HG03039 (cell line): ENCODE measurements at regions not wholly inside any gene's neighbourhood (a gene's known extent, or its start where the extent isn't known, plus 50 kb on each side); places are given as distances from the start of the nearest gene placed in this dataset.
"Not testable (repeated sequence)": the region's sequence is repeated elsewhere in the genome, so short reads cannot be mapped to it uniquely, and the experiment has no call there.

Experiments
- ATAC-seq: cut with Tn5 transposase; IDR thresholded peaks from one replicate; pipeline ENCODE4 v1.9.1; 2021; ENCODE audit warnings: mild to moderate bottlenecking, moderate library complexity; ENCODE audit not compliant: unreplicated experiment

DNA sequence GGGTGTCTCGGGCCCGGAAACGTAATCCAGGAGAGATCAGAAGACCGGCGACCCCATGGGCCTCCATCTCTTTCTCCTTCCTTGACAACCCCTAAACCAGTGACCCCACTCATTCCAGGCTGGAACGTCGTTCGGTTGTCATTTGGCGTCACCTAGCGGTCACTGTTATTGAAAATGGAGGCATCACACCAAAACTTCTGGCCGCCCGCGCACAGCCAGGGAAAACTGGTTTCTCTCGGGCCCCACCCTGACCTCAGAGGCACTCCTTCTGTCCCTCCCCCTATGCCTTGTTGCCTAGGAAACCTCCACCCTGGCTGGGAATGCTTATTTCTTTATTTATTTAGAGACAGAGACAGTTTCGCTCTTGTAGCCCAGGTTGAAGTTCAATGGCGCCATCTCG lies 2327.3 kb upstream of the TPTE start:
- ATAC-seq: peak; percentile 51

DNA sequence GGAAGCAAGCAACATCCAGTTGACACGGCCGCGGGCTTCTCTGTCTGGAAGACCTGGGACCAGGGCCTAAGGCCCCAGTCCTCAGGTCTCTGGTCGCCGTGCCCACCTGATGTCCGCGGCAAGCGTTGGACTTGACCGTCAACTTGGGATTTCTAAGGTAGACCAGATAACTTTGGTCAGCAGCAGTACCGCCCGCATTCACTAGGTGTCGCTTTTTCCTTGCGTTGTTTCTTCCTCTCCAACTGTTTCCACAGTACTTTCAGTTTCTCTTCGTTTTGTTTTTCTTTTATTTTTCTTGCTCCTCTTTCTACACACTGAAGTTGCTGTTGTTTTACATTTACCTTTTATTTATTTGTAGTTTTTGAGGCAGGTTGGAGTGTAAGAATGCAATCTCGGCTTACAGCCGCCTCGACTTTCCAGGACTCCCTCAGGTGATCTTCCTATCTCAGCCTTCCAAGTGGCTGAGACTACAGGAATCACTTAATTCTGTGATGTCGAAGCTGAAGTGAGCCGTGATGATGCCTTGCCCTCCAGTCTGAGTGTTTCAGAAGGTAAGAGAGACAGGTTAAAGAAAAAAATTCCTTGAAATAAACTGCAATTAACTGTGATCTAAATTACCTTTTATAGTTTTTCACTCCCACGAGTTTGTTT lies 2323.9 kb upstream of the TPTE start:
- ATAC-seq: not testable (repeated sequence)

DNA sequence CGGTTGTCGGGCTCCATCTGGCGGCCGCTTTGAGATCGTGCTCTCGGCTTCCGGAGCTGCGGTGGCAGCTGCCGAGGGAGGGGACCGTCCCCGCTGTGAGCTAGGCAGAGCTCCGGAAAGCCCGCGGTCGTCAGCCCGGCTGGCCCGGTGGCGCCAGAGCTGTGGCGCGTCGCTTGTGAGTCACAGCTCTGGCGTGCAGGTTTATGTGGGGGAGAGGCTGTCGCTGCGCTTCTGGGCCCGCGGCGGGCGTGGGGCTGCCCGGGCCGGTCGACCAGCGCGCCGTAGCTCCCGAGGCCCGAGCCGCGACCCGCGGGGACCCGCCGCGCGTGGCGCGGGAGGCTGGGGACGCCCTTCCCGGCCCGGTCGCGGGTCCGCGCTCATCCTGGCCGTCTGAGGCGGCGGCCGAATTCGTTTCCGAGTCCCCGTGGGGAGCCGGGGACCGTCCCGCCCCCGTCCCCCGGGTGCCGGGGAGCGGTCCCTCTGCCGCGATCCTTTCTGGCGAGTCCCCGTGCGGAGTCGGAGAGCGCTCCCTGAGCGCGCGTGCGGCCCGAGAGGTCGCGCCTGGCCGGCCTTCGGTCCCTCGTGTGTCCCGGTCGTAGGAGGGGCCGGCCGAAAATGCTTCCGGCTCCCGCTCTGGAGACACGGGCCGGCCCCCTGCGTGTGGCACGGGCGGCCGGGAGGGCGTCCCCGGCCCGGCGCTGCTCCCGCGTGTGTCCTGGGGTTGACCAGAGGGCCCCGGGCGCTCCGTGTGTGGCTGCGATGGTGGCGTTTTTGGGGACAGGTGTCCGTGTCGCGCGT lies 2316.1 kb upstream of the TPTE start:
- ATAC-seq: peak; percentile 94

DNA sequence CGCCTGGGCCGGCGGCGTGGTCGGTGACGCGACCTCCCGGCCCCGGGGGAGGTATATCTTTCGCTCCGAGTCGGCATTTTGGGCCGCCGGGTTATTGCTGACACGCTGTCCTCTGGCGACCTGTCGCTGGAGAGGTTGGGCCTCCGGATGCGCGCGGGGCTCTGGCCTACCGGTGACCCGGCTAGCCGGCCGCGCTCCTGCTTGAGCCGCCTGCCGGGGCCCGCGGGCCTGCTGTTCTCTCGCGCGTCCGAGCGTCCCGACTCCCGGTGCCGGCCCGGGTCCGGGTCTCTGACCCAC lies 2315.5 kb upstream of the TPTE start:
- ATAC-seq: not testable (repeated sequence)

DNA sequence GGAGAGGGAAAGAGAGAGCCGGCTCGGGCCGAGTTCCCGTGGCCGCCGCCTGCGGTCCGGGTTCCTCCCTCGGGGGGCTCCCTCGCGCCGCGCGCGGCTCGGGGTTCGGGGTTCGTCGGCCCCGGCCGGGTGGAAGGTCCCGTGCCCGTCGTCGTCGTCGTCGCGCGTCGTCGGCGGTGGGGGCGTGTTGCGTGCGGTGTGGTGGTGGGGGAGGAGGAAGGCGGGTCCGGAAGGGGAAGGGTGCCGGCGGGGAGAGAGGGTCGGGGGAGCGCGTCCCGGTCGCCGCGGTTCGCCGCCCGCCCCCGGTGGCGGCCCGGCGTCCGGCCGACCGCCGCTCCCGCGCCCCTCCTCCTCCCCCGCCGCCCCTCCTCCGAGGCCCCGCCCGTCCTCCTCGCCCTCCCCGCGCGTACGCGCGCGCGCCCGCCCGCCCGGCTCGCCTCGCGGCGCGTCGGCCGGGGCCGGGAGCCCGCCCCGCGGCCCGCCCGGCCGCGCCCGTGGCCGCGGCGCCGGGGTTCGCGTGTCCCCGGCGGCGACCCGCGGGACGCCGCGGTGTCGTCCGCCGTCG lies 2308.3 kb upstream of the TPTE start:
- peak; percentile 52 for ATAC-seq

DNA sequence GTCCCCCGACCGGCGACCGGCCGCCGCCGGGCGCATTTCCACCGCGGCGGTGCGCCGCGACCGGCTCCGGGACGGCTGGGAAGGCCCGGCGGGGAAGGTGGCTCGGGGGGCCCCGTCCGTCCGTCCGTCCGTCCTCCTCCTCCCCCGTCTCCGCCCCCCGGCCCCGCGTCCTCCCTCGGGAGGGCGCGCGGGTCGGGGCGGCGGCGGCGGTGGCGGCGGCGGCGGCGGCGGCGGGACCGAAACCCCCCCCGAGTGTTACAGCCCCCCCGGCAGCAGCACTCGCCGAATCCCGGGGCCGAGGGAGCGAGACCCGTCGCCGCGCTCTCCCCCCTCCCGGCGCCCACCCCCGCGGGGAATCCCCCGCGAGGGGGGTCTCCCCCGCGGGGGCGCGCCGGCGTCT lies 2306.8 kb upstream of the TPTE start:
- not testable (repeated sequence) for ATAC-seq

DNA sequence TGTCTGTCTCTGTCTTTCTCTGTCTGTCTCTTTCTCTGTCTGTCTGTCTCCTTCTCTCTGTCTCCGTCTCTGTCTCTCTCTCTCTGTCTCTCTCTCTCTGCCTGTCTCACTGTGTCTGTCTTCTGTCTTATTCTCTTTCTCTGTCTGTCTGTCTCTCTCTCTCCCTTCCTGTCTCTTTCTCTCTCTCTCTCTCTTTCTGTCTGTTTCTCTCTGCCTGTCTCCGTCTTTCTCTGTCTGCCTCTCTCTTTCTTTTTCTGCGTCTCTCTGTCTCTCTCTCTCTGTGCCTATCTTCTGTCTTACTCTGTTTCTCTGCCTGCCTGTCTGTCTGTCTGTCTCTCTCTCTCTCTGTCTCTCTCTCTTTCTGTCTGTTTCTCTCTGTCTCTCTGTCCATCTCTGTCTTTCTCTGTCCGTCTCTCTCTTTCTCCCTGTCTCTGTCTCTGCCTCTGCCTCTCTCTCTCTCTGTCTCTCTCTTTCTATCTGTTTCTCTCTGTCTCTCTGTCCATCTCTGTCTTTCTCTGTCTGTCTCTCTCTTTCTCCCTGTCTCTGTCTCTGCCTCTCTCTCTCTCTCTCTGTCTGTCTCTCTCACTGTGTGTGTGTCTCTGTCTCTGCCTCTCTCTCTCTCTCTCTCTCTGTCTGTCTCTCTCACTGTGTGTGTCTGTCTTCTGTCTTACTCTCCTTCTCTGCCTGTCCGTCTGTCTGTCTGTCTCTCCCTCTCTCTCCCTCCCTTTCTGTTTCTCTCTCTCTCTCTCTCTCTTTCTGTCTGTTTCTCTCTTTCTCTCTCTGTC lies 2291.8 kb upstream of the TPTE start:
- not testable (repeated sequence) for ATAC-seq

DNA sequence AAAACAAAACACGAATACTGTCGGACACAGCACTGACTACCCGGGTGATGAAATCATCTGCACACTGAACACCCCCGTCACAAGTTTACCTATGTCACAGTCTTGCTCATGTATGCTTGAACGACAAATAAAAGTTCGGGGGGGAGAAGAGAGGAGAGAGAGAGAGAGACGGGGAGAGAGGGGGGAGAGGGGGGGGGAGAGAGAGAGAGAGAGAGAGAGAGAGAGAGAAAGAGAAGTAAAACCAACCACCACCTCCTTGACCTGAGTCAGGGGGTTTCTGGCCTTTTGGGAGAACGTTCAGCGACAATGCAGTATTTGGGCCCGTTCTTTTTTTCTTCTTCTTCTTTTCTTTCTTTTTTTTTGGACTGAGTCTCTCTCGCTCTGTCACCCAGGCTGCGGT lies 2290.1 kb upstream of the TPTE start:
- not testable (repeated sequence) for ATAC-seq

DNA sequence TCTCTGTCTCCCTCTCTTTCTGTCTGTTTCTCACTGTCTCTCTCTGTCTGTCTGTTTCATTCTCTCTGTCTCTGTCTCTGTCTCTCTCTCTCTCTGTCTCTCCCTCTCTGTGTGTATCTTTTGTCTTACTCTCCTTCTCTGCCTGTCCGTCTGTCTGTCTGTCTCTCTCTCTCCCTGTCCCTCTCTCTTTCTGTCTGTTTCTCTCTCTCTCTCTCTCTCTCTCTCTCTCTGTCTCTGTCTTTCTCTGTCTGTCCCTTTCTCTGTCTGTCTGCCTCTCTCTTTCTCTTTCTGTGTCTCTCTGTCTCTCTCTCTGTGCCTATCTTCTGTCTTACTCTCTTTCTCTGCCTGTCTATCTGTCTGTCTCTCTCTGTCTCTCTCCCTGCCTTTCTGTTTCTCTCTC lies 2288.4 kb upstream of the TPTE start:
- not testable (repeated sequence) for ATAC-seq

DNA sequence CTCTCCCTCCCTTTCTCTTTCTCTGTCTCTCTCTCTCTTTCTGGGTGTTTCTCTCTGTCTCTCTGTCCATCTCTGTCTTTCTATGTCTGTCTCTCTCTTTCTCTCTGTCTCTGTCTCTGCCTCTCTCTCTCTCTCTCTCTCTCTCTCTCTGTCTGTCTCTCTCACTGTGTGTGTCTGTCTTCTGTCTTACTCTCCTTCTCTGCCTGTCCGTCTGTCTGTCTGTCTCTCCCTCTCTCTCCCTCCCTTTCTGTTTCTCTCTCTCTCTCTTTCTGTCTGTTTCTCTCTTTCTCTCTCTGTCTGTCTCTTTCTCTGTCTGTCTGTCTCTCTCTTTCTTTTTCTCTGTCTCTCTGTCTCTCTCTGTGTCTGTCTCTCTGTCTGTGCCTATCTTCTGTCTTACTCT lies 2287.3 kb upstream of the TPTE start:
- not testable (repeated sequence) for ATAC-seq

DNA sequence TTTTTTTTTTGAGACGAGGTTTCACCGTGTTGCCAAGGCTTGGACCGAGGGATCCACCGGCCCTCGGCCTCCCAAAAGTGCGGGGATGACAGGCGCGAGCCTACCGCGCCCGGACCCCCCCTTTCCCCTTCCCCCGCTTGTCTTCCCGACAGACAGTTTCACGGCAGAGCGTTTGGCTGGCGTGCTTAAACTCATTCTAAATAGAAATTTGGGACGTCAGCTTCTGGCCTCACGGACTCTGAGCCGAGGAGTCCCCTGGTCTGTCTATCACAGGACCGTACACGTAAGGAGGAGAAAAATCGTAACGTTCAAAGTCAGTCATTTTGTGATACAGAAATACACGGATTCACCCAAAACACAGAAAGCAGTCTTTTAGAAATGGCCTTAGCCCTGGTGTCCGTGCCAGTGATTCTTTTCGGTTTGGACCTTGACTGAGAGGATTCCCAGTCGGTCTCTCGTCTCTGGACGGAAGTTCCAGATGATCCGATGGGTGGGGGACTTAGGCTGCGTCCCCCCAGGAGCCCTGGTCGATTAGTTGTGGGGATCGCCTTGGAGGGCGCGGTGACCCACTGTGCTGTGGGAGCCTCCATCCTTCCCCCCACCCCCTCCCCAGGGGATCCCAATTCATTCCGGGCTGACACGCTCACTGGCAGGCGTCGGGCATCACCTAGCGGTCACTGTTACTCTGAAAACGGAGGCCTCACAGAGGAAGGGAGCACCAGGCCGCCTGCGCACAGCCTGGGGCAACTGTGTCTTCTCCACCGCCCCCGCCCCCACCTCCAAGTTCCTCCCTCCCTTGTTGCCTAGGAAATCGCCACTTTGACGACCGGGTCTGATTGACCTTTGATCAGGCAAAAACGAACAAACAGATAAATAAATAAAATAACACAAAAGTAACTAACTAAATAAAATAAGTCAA lies 2276.4 kb upstream of the TPTE start:
- peak; percentile 37 for ATAC-seq

DNA sequence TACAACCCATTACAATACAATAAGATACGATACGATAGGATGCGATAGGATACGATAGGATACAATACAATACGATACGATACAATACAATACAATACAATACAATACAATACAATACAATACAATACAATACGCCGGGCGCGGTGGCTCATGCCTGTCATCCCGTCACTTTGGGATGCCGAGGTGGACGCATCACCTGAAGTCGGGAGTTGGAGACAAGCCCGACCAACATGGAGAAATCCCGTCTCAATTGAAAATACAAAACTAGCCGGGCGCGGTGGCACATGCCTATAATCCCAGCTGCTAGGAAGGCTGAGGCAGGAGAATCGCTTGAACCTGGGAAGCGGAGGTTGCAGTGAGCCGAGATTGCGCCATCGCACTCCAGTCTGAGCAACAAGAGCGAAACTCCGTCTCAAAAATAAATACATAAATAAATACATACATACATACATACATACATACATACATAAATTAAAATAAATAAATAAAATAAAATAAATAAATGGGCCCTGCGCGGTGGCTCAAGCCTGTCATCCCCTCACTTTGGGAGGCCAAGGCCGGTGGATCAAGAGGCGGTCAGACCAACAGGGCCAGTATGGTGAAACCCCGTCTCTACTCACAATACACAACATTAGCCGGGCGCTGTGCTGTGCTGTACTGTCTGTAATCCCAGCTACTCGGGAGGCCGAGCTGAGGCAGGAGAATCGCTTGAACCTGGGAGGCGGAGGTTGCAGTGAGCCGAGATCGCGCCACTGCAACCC lies 2275.6 kb upstream of the TPTE start:
- peak; percentile 72 for ATAC-seq

DNA sequence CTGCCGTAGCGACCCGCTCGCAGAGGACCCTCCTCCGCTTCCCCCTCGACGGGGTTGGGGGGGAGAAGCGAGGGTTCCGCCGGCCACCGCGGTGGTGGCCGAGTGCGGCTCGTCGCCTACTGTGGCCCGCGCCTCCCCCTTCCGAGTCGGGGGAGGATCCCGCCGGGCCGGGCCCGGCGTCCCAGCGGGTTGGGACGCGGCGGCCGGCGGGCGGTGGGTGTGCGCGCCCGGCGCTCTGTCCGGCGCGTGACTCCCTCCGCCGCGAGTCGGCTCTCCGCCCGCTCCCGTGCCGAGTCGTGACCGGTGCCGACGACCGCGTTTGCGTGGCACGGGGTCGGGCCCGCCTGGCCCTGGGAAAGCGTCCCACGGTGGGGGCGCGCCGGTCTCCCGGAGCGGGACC lies 2269.7 kb upstream of the TPTE start:
- not testable (repeated sequence) for ATAC-seq

DNA sequence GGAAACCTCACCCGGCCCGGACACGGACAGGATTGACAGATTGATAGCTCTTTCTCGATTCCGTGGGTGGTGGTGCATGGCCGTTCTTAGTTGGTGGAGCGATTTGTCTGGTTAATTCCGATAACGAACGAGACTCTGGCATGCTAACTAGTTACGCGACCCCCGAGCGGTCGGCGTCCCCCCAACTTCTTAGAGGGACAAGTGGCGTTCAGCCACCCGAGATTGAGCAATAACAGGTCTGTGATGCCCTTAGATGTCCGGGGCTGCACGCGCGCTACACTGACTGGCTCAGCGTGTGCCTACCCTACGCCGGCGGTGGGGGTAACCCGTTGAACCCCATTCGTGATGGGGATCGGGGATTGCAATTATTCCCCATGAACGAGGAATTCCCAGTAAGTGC lies 2266.3 kb upstream of the TPTE start:
- ATAC-seq: not testable (repeated sequence)

DNA sequence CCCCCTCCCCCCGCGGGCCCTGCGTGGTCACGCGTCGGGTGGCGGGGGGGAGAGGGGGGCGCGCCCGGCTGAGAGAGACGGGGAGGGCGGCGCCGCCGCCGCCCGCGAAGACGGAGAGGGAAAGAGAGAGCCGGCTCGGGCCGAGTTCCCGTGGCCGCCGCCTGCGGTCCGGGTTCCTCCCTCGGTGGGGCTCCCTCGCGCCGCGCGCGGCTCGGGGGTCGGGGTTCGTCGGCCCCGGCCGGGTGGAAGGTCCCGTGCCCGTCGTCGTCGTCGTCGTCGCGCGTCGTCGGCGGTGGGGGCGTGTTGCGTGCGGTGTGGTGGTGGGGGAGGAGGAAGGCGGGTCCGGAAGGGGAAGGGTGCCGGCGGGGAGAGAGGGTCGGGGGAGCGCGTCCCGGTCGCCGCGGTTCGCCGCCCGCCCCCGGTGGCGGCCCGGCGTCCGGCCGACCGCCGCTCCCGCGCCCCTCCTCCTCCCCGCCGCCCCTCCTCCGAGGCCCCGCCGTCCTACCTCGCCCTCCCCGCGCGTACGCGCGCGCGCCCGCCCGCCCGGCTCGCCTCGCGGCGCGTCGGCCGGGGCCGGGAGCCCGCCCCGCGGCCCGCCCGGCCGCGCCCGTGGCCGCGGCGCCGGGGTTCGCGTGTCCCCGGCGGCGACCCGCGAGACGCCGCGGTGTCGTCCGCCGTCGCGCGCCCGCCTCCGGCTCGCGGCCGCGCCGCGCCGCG lies 2264.1 kb upstream of the TPTE start:
- not testable (repeated sequence) for ATAC-seq

DNA sequence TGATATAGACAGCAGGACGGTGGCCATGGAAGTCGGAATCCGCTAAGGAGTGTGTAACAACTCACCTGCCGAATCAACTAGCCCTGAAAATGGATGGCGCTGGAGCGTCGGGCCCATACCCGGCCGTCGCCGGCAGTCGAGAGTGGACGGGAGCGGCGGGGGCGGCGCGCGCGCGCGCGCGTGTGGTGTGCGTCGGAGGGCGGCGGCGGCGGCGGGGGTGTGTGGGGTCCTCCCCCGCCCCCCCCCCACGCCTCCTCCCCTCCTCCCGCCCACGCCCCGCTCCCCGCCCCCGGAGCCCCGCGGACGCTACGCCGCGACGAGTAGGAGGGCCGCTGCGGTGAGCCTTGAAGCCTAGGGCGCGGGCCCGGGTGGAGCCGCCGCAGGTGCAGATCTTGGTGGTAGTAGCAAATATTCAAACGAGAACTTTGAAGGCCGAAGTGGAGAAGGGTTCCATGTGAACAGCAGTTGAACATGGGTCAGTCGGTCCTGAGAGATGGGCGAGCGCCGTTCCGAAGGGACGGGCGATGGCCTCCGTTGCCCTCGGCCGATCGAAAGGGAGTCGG lies 2261.2 kb upstream of the TPTE start:
- ATAC-seq: not testable (repeated sequence)
